PC-9 (cell line): ENCODE measurements at regions not wholly inside any gene's neighbourhood (a gene's known extent, or its start where the extent isn't known, plus 50 kb on each side); places are given as distances from the start of the nearest gene placed in this dataset.

Source experiments
- BruUV-seq: library from RNA; stranded (reverse); fragments of 400-500 nt; replicated peaks from 2 replicates; lab custom pipeline; 2021; lab: Mats Ljungman, UMichigan
- CTCF ChIA-PET: fragments of 300-600 bp; sonication (Branson Sonifier 250); formaldehyde crosslinking; loops from one replicate; lab custom pipeline; 2022; ENCODE audit warnings: antibody characterized with exemption; lab: Charles Lee
- POLR2A ChIA-PET: fragments of 300-600 bp; sonication (Branson Sonifier 250); formaldehyde crosslinking; loops from one replicate; lab custom pipeline; 2022; ENCODE audit warnings: antibody characterized with exemption; ENCODE audit not compliant: unreplicated experiment; lab: Charles Lee
- DNase-seq, 2 experiments: peaks; one replicate each; pipeline versions ENCODE4 v3.0.0 to v3.0.0-alpha.2; 2015 to 2022; ENCODE audit warnings: mixed read lengths in 1 of 2
- H2AFZ ChIP-seq: fragments of 200-600 bp; sonication (generic); 2 replicates; pipeline ENCODE4 v1.8.1; 2017; ENCODE audit warnings: antibody characterized with exemption
- H3F3A ChIP-seq: fragments of 200-600 bp; sonication (generic); 2 replicates; pipeline ENCODE4 v1.8.1; 2017; ENCODE audit warnings: antibody characterized with exemption, mild to moderate bottlenecking, low read depth; ENCODE audit not compliant: insufficient read depth
- H3K27ac ChIP-seq: fragments of 200-600 bp; sonication (generic); 2 replicates; pipeline ENCODE4 v1.6.1; 2016; ENCODE audit warnings: mixed run types
- H3K27me3 ChIP-seq: fragments of 200-600 bp; sonication (generic); 2 replicates; pipeline ENCODE4 v1.6.1; 2016; ENCODE audit warnings: low read depth, mixed run types; ENCODE audit not compliant: insufficient read depth
- H3K36me3 ChIP-seq: fragments of 200-600 bp; sonication (generic); 2 replicates; pipeline ENCODE4 v1.6.1; 2016; ENCODE audit warnings: low read depth, mixed run types
- H3K4me1 ChIP-seq: fragments of 200-600 bp; sonication (generic); replicated peaks from 2 replicates; pipeline ENCODE4 v1.6.1; 2016; ENCODE audit warnings: mixed run types; ENCODE audit not compliant: insufficient read depth
- H3K4me2 ChIP-seq: fragments of 200-600 bp; sonication (generic); 2 replicates; pipeline ENCODE4 v1.6.1; 2017; ENCODE audit warnings: mixed run types
- H3K4me3 ChIP-seq: fragments of 200-600 bp; sonication (generic); 2 replicates; pipeline ENCODE4 v1.6.1; 2016; ENCODE audit warnings: mixed run types
- H3K79me2 ChIP-seq: fragments of 200-600 bp; sonication (generic); 2 replicates; pipeline ENCODE4 v1.6.1; 2017; ENCODE audit warnings: low read depth, mixed run types
- H3K9me2 ChIP-seq: fragments of 200-600 bp; sonication (generic); 2 replicates; pipeline ENCODE4 v1.8.1; 2017; ENCODE audit warnings: mild to moderate bottlenecking; ENCODE audit not compliant: insufficient read depth
- H3K9me3 ChIP-seq: fragments of 200-600 bp; sonication (generic); 2 replicates; pipeline ENCODE4 v1.8.1; 2016; ENCODE audit warnings: low read depth; ENCODE audit not compliant: insufficient read depth
- H4K20me1 ChIP-seq: fragments of 200-600 bp; sonication (generic); 2 replicates; pipeline ENCODE4 v1.8.1; 2017; ENCODE audit not compliant: insufficient read depth
- EZH2 ChIP-seq: fragments of 200-600 bp; sonication (generic); IDR thresholded peaks from 2 replicates; pipeline ENCODE4 v1.8.0; 2017; ENCODE audit warnings: antibody characterized with exemption, low read depth
- intact Hi-C: fragments of 100-400 bp; cut with micrococcal nuclease; formaldehyde crosslinking; loops from one replicate; pipeline ENCODE4 v1.10.0; 2022; ENCODE audit not compliant: unreplicated experiment
- TF ChIP-seq, protein P1 (sequence below): fragments of 200-600 bp; sonication (generic); conservative IDR thresholded peaks from 2 replicates; pipeline ENCODE4 v1.6.1; 2017; ENCODE audit warnings: mixed run types, antibody characterized with exemption, mild to moderate bottlenecking, moderate library complexity

DNA sequence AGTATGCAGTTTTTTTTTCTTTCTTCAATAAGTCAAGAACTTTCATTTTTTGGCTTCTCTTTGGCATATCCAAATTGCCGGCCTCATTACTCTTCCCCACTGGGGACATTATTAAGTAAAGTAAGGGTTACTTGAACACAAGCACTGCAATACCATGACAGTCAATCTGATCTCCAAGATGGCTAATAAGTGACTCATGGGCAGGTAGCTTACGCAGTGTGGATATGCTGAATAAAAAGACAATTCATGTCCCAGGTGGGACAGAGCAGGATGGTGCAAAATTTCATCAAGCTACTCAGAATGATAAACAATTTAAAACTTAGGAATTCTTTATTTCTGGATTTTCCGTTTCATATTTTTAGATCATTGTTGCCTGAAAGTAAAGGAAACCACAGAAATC lies 671.8 kb downstream of the ACTL7B start:
- DNase-seq, result no peak
- Histone ChIP-seq H3K4me2 (no peak overlapping the region), H3K79me2 (no peaks in the 10 kb centered on the region), H3F3A (no peaks in the 10 kb centered on the region), H3K27me3 (no peaks in the 10 kb centered on the region), H3K4me3 (no peak overlapping the region), H3K9me3 (no peaks in the 10 kb centered on the region), H2AFZ (no peak overlapping the region), H3K9me2 (no peaks in the 10 kb centered on the region), H3K36me3 (no peaks in the 10 kb centered on the region), H4K20me1 (no peaks in the 10 kb centered on the region), H3K4me1 (no peaks in the 10 kb centered on the region), H3K27ac (no peak overlapping the region)
- ChIA-PET POLR2A (no interaction called here), CTCF (interaction anchor here (0.7 kb wide), 1 partner anchor 184 kb away, joined by 3 read pairs; no protein-coding TSS in a partner anchor)
- no TSS peak for BruUV-seq
- no peak for TF ChIP-seq EZH2
- TF ChIP-seq, protein P1, sequence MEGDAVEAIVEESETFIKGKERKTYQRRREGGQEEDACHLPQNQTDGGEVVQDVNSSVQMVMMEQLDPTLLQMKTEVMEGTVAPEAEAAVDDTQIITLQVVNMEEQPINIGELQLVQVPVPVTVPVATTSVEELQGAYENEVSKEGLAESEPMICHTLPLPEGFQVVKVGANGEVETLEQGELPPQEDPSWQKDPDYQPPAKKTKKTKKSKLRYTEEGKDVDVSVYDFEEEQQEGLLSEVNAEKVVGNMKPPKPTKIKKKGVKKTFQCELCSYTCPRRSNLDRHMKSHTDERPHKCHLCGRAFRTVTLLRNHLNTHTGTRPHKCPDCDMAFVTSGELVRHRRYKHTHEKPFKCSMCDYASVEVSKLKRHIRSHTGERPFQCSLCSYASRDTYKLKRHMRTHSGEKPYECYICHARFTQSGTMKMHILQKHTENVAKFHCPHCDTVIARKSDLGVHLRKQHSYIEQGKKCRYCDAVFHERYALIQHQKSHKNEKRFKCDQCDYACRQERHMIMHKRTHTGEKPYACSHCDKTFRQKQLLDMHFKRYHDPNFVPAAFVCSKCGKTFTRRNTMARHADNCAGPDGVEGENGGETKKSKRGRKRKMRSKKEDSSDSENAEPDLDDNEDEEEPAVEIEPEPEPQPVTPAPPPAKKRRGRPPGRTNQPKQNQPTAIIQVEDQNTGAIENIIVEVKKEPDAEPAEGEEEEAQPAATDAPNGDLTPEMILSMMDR, result no peak
- intact Hi-C loops, result loop anchor here (10.0 kb wide), 4 partner anchors 129 to 699 kb away; partner anchors contain the start of gene KLF4

DNA sequence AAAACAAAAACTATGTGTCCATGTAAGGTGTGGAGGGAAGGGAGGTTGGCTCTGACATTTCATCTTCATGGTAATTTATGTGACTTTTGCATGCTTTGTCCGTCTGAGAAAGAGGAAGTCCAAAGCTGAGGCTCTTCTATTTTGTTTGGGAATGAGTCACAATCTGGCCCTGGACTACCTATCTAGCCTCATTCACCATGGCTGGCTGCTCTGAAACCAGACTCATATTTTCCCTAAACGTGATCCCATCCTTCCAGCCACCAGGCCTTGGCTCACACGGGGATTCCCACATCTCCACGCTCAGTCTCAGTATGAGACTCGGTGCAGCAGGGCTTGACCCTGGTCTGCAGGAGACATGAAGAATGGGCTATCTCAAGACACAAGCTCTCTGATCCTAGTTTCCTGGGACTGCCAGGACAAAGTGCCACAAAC lies 672.8 kb downstream of the ACTL7B start:
- DNase-seq, result no peak

DNA sequence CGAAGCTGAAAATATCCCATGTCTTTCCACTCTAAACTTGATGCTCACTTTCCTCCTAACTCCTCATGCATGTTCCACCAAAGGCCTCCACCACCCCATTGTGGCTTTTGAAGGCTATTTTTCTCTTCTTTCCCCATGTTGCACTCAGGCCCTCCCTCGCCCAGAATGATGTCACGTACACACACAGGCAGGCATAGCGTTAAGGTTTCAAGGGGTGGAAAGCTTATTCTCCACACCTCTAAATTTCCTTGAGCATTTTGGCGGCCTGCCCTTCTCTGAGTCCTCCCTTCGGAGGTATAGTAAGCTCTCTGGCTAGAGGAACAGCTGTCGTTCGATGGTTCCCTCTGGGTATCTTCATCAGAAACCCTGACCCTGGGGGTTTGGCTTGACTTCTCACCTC lies 673.5 kb downstream of the ACTL7B start:
- no TSS peak for BruUV-seq
- CTCF ChIA-PET, result interaction anchor here (0.6 kb wide), 1 partner anchor 396 kb away, joined by 6 read pairs; no protein-coding TSS in a partner anchor

More for the DNA sequence above, 672.8 kb downstream of the ACTL7B start:
- Histone ChIP-seq H4K20me1 (no peaks in the 10 kb centered on the region), H3K79me2 (no peaks in the 10 kb centered on the region), H3K9me3 (no peaks in the 10 kb centered on the region), H3K4me2 (no peak overlapping the region), H3K9me2 (no peaks in the 10 kb centered on the region; the same call in 1 of the 2 replicates), H3K27ac (no peak overlapping the region), H3K36me3 (no peaks in the 10 kb centered on the region), H3K4me1 (no peaks in the 10 kb centered on the region), H2AFZ (no peak overlapping the region), H3K27me3 (no peaks in the 10 kb centered on the region), H3K4me3 (no peak overlapping the region), H3F3A (no peaks in the 10 kb centered on the region)
- no TSS peak for BruUV-seq
- ChIA-PET POLR2A (no interaction called here), CTCF (no interaction called here)
- TF ChIP-seq, protein P1, result no peak
- TF ChIP-seq EZH2, result no peak
- intact Hi-C loops, result loop anchor here (10.0 kb wide), 4 partner anchors 128 to 698 kb away; partner anchors contain the start of gene KLF4

More for the DNA sequence above, 673.5 kb downstream of the ACTL7B start:
- no peak overlapping the region for H3K4me2 ChIP-seq
- H3K27me3 ChIP-seq, result no peaks in the 10 kb centered on the region
- H3K27ac ChIP-seq, result no peak overlapping the region
- DNase-seq, result no peak
- H3F3A ChIP-seq, result no peaks in the 10 kb centered on the region
- TF ChIP-seq, protein P1, result no peak
- no peak for TF ChIP-seq EZH2
- no peaks in the 10 kb centered on the region; the same call in 1 of the 2 replicates for H3K9me2 ChIP-seq
- no peaks in the 10 kb centered on the region for H3K79me2 ChIP-seq
- H3K36me3 ChIP-seq, result no peaks in the 10 kb centered on the region
- no peak overlapping the region for H2AFZ ChIP-seq
- no peaks in the 10 kb centered on the region for H4K20me1 ChIP-seq
- no peaks in the 10 kb centered on the region for H3K4me1 ChIP-seq
- POLR2A ChIA-PET, result no interaction called here
- H3K9me3 ChIP-seq, result no peaks in the 10 kb centered on the region
- intact Hi-C loops, result loop anchor here (10.0 kb wide), 4 partner anchors 127 to 697 kb away; partner anchors contain the start of gene KLF4
- H3K4me3 ChIP-seq, result no peak overlapping the region
